ENCODE measurements at regions not wholly inside any gene's neighbourhood (a gene's known extent, or its start where the extent isn't known, plus 50 kb on each side); places are given as distances from the start of the nearest gene placed in this dataset.

DNA sequence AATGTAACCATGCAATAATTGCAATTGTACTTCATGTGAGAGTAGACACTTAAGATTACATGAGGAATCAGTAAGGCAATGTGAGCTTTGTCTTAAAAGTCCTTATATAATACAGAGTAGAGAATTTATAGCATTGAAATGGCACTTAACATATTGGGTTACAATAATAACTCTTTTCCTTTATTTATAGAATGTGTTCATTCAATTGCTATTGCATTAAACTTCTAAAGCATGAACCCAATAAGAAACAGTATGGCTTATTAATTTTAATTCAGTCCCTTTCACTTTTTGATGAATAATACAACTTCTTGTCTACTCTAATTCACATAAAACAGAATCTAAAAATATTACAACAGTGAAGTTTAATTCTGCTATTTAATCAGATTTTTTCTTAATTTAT, 174.2 kb upstream of the PABPC4L start:
- TF ChIP-seq, protein P1, sequence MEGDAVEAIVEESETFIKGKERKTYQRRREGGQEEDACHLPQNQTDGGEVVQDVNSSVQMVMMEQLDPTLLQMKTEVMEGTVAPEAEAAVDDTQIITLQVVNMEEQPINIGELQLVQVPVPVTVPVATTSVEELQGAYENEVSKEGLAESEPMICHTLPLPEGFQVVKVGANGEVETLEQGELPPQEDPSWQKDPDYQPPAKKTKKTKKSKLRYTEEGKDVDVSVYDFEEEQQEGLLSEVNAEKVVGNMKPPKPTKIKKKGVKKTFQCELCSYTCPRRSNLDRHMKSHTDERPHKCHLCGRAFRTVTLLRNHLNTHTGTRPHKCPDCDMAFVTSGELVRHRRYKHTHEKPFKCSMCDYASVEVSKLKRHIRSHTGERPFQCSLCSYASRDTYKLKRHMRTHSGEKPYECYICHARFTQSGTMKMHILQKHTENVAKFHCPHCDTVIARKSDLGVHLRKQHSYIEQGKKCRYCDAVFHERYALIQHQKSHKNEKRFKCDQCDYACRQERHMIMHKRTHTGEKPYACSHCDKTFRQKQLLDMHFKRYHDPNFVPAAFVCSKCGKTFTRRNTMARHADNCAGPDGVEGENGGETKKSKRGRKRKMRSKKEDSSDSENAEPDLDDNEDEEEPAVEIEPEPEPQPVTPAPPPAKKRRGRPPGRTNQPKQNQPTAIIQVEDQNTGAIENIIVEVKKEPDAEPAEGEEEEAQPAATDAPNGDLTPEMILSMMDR (IDR thresholded peaks at IDR 0.05 in 8 of 11, conservative IDR thresholded peaks at IDR 0.05 in 3 of 11): no peak
- TF ChIP-seq POLR2A (IDR thresholded peaks at IDR 0.05) (no peak), POLR2AphosphoS5 (IDR thresholded peaks at IDR 0.05) (no peak)
